ENCODE measurements at regions not wholly inside any gene's neighbourhood (a gene's known extent, or its start where the extent isn't known, plus 50 kb on each side); places are given as distances from the start of the nearest gene placed in this dataset.
"Not testable (repeated sequence)": the region's sequence is repeated elsewhere in the genome, so short reads cannot be mapped to it uniquely, and the experiment has no call there.

GRCh38 chr11:80284946-80285785 is 844.3 kb upstream of the TENM4 start:
- no peaks in the 10 kb centered on the region for H3K36me3 ChIP-seq (ENCODE audit: insufficient read depth, low read length)
- H3K4me1 ChIP-seq (ENCODE audit: insufficient read depth, low read length) = no peaks in the 10 kb centered on the region
- no peaks in the 10 kb centered on the region for H3K9me3 ChIP-seq (ENCODE audit: control insufficient read depth, insufficient read depth, low read length)
- H3K9ac ChIP-seq (ENCODE audit: low read depth, low read length) = no peak overlapping the region

- no peaks in the 10 kb centered on the region for H3K4me1 ChIP-seq (ENCODE audit: insufficient read depth, low read length)
Measured at GRCh38 chr11:80282643-80283042, 841.8 kb upstream of the TENM4 start.

DNA sequence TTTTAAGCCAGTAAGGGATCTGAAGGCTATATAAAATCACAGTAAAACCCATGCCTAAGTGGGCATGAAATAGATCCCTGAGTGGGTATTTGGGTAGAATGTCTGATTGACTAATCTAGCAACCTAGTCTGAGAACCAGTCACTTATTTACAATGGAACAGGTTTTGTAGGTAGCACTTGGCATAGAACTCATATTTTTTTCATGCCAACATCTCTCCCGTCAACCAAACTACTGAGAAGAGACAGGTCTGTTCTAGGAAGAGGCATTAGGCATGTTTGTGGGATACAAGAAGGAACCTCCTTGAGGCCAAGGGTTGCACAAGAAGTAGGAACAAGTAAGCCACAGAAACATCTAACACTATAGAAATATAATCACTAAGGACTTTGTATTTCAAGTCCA is 840.4 kb upstream of the TENM4 start:
- H3K9ac ChIP-seq (ENCODE audit: low read depth, low read length) = no peak overlapping the region
- no peaks in the 10 kb centered on the region for H3K36me3 ChIP-seq (ENCODE audit: insufficient read depth, low read length)
- no peaks in the 10 kb centered on the region for H3K4me1 ChIP-seq (ENCODE audit: insufficient read depth, low read length)
- no peaks in the 10 kb centered on the region for H3K9me3 ChIP-seq (ENCODE audit: control insufficient read depth, insufficient read depth, low read length)

More at GRCh38 chr11:80282643-80283042, 841.8 kb upstream of the TENM4 start:
- H3K9ac ChIP-seq (ENCODE audit: low read depth, low read length) = no peak overlapping the region
- H3K9me3 ChIP-seq (ENCODE audit: control insufficient read depth, insufficient read depth, low read length) = no peaks in the 10 kb centered on the region
- H3K36me3 ChIP-seq (ENCODE audit: insufficient read depth, low read length) = no peaks in the 10 kb centered on the region

GRCh38 chr11:80280737-80281136 is 839.9 kb upstream of the TENM4 start:
- no peak overlapping the region for H3K9ac ChIP-seq (ENCODE audit: low read depth, low read length)
- H3K4me1 ChIP-seq (ENCODE audit: insufficient read depth, low read length) = no peaks in the 10 kb centered on the region
- no peaks in the 10 kb centered on the region for H3K9me3 ChIP-seq (ENCODE audit: control insufficient read depth, insufficient read depth, low read length)
- no peaks in the 10 kb centered on the region for H3K36me3 ChIP-seq (ENCODE audit: insufficient read depth, low read length)

- Histone ChIP-seq H3K4me1 (ENCODE audit: insufficient read depth, low read length) (no peaks in the 10 kb centered on the region), H3K9me3 (ENCODE audit: control insufficient read depth, insufficient read depth, low read length) (no peaks in the 10 kb centered on the region), H3K9ac (ENCODE audit: low read depth, low read length) (no peak overlapping the region), H3K36me3 (ENCODE audit: insufficient read depth, low read length) (no peaks in the 10 kb centered on the region)
Measured at GRCh38 chr11:80261776-80262175, 820.9 kb upstream of the TENM4 start.

GRCh38 chr11:80257319-80258015 is 816.6 kb upstream of the TENM4 start:
- H3K9me3 ChIP-seq (ENCODE audit: control insufficient read depth, insufficient read depth, low read length); H3K9ac ChIP-seq (ENCODE audit: low read depth, low read length); H3K36me3 ChIP-seq (ENCODE audit: insufficient read depth, low read length); H3K4me1 ChIP-seq (ENCODE audit: insufficient read depth, low read length): not testable (repeated sequence)

- Histone ChIP-seq H3K9ac (ENCODE audit: low read depth, low read length) (no peak overlapping the region), H3K4me1 (ENCODE audit: insufficient read depth, low read length) (no peaks in the 10 kb centered on the region), H3K9me3 (ENCODE audit: control insufficient read depth, insufficient read depth, low read length) (no peaks in the 10 kb centered on the region), H3K36me3 (ENCODE audit: insufficient read depth, low read length) (no peaks in the 10 kb centered on the region)
Measured at GRCh38 chr11:80255021-80255420, 814.2 kb upstream of the TENM4 start.

GRCh38 chr11:80241766-80242165 is 800.9 kb upstream of the TENM4 start:
- Histone ChIP-seq H3K36me3 (ENCODE audit: insufficient read depth, low read length) (no peaks in the 10 kb centered on the region), H3K9ac (ENCODE audit: low read depth, low read length) (no peak overlapping the region), H3K4me1 (ENCODE audit: insufficient read depth, low read length) (no peaks in the 10 kb centered on the region), H3K9me3 (ENCODE audit: control insufficient read depth, insufficient read depth, low read length) (no peaks in the 10 kb centered on the region)

DNA sequence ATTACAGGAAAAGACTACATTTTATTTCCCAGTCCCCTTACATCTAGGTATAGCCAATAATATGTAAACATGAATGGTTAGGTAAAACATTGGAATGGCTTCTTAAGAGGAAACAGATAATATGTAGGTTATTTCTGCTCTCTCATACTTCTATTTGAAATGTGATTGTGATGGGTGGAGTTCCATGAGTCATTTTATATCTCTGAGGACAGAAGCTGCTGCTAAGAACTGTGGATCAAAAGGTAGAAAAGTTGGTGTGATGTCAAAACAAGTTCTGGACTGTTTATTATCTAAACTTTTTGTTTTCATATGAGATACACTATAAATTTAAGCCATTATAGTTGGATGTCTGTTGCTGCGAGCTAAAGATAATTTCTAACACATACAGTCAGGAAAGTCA is 799.4 kb upstream of the TENM4 start:
- H3K4me1 ChIP-seq (ENCODE audit: insufficient read depth, low read length) = no peaks in the 10 kb centered on the region
- no peaks in the 10 kb centered on the region for H3K36me3 ChIP-seq (ENCODE audit: insufficient read depth, low read length)
- H3K9ac ChIP-seq (ENCODE audit: low read depth, low read length) = no peak overlapping the region
- no peaks in the 10 kb centered on the region; the same call in 1 of the 2 replicates for H3K9me3 ChIP-seq (ENCODE audit: control insufficient read depth, insufficient read depth, low read length)

DNA sequence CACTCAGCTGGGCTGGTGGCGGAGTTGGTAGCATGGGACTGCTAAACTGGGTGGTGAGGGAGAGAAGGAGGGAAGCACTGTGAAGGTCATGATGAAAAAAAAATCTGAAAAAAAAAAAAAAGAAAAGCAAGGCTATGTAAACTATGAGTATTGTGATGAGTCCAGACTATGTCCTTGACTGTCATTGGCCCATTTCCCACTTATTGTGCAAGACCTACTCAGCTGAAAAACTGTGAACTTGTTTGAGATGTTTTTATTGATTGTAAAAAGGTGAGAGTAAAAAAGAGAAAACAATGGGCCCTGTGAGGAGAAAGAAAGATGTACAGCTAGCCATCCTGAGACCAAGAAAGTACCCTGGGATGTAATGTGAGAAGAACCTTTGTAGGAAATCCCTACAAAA is 798.4 kb upstream of the TENM4 start:
- Histone ChIP-seq H3K4me1 (ENCODE audit: insufficient read depth, low read length) (no peaks in the 10 kb centered on the region), H3K36me3 (ENCODE audit: insufficient read depth, low read length) (no peaks in the 10 kb centered on the region), H3K9me3 (ENCODE audit: control insufficient read depth, insufficient read depth, low read length) (no peaks in the 10 kb centered on the region; the same call in 1 of the 2 replicates), H3K9ac (ENCODE audit: low read depth, low read length) (no peak overlapping the region)

- Histone ChIP-seq H3K36me3 (ENCODE audit: insufficient read depth, low read length) (no peaks in the 10 kb centered on the region), H3K4me1 (ENCODE audit: insufficient read depth, low read length) (no peaks in the 10 kb centered on the region), H3K9ac (ENCODE audit: low read depth, low read length) (no peak overlapping the region), H3K9me3 (ENCODE audit: control insufficient read depth, insufficient read depth, low read length) (peaks cover 5% of the 10 kb centered on the region; the same call in 1 of the 2 replicates)
Measured at GRCh38 chr11:80227915-80228314, 787.1 kb upstream of the TENM4 start.

GRCh38 chr11:80214413-80214812 is 773.6 kb upstream of the TENM4 start:
- no peak overlapping the region for H3K9ac ChIP-seq (ENCODE audit: low read depth, low read length)
- no peaks in the 10 kb centered on the region for H3K4me1 ChIP-seq (ENCODE audit: insufficient read depth, low read length)
- H3K36me3 ChIP-seq (ENCODE audit: insufficient read depth, low read length) = no peaks in the 10 kb centered on the region
- H3K9me3 ChIP-seq (ENCODE audit: control insufficient read depth, insufficient read depth, low read length) = no peaks in the 10 kb centered on the region

DNA sequence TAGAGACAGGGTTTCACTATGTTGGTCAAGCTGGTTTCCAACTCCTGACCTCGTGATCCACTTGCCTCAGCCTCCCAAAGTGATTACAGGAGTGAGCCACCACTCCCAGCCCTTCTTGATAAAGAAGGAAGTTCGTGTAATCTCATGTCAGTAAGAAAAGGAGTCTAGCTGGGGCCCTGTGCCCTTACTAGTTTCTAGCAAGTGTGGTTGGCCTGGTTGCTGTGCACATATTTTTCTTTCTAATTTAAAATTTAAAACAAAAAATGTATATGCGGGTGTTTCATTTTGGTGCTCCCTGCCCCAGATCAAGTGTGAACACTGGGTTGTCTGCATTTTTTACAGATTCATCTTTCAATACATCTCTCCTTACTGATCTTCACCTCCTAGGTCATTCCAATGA is 770.8 kb upstream of the TENM4 start:
- Histone ChIP-seq H3K9me3 (ENCODE audit: control insufficient read depth, insufficient read depth, low read length) (no peaks in the 10 kb centered on the region), H3K36me3 (ENCODE audit: insufficient read depth, low read length) (no peaks in the 10 kb centered on the region), H3K9ac (ENCODE audit: low read depth, low read length) (no peak overlapping the region), H3K4me1 (ENCODE audit: insufficient read depth, low read length) (no peaks in the 10 kb centered on the region)

DNA sequence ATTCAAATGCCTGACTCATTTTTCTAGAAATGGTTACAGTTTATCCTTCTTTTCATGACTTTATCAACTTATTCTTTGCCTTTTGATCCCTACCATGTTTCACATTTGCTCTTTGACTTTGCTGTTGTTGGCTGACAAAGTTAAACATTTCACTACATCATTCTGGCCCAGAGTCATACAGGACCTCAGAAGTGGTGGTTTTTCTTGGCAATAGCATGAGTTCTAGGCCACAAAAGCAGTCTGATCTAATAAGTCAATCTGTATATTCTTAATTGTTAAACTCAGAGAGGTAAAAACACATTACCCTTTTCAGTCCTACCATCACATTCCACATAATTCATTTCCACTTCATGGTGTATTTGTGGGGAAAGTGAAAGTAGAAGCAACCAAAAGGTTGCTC is 763.2 kb upstream of the TENM4 start:
- Histone ChIP-seq H3K9ac (ENCODE audit: low read depth, low read length) (no peak overlapping the region), H3K9me3 (ENCODE audit: control insufficient read depth, insufficient read depth, low read length) (no peaks in the 10 kb centered on the region), H3K4me1 (ENCODE audit: insufficient read depth, low read length) (no peaks in the 10 kb centered on the region), H3K36me3 (ENCODE audit: insufficient read depth, low read length) (no peaks in the 10 kb centered on the region)

DNA sequence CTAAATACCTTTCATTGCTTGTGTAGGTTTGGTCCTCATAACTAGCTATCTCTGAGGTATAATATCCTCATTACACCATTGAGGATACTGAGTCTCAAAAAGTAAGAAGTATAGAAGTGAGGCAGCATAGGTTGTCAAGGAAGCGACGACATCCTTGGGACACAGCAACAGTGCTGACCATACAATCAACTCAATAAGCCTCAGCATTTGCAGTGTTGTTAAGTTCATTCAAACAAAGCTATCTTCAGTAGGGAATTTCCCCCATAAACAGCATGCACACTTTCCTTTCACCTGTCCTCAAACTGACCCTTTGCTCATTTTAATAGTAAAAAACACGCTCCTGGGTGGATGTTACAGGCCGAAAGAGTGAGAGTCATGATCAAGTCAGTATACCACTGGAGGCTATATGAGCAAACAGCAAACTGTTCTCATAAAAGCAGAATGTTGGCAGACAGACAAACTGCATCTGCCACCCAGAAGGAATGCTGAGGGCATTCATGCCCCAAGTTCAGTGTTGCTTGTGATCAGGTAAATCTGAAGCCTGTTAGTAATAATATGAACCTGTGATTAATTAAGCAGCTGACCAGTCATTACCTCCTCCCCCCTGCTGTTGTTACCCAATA is 756.2 kb upstream of the TENM4 start:
- H3K9ac ChIP-seq (ENCODE audit: low read depth, low read length) = no peak overlapping the region

More for the DNA sequence above, 756.2 kb upstream of the TENM4 start:
- peaks cover 7% of the 10 kb centered on the region; the same call in 1 of the 2 replicates for H3K4me1 ChIP-seq (ENCODE audit: insufficient read depth, low read length)
- no peaks in the 10 kb centered on the region for H3K9me3 ChIP-seq (ENCODE audit: control insufficient read depth, insufficient read depth, low read length)
- no peaks in the 10 kb centered on the region for H3K36me3 ChIP-seq (ENCODE audit: insufficient read depth, low read length)

All from ES-I3 (cell line).